Neutrophil (primary cell): ENCODE measurements at regions not wholly inside any gene's neighbourhood (a gene's known extent, or its start where the extent isn't known, plus 50 kb on each side); places are given as distances from the start of the nearest gene placed in this dataset.
A peak's percentile ranks its signal among the peaks of the same experiment; 100 is the strongest.

Source experiments
- H3K27ac ChIP-seq: fragments of 200-600 bp; sonication (generic); 2 replicates; pipeline ENCODE4 v1.5.1; 2016; ENCODE audit warnings: mild to moderate bottlenecking, moderate library complexity
- H3K27me3 ChIP-seq: fragments of 200-600 bp; sonication (generic); 2 replicates; pipeline ENCODE4 v1.6.0; 2016; ENCODE audit warnings: mild to moderate bottlenecking
- H3K36me3 ChIP-seq: fragments of 200-600 bp; sonication (generic); 2 replicates; pipeline ENCODE4 v1.5.1; 2017
- H3K4me1 ChIP-seq, 2 experiments: fragments of 200-600 bp in 1 of 2; sonication (generic) in 1 of 2; 1 replicate in 1 of 2; 2 replicates in 1 of 2; pipeline versions ENCODE4 v1.5.1 to v1.6.1; 2013 to 2016; ENCODE audit warnings: low read depth in 1 of 2, low read length in 1 of 2, mild to moderate bottlenecking in 1 of 2, moderate library complexity in 1 of 2; ENCODE audit not compliant: control insufficient read depth in 1 of 2, insufficient read depth in 1 of 2
- H3K4me3 ChIP-seq, 2 experiments: fragments of 200-600 bp in 1 of 2; sonication (generic) in 1 of 2; 1 replicate in 1 of 2; 2 replicates in 1 of 2; pipeline ENCODE4 v1.5.1; 2013 to 2016; ENCODE audit warnings: low read depth in 1 of 2, low read length in 1 of 2, mild to moderate bottlenecking in 1 of 2, moderate library complexity in 1 of 2
- H3K9me3 ChIP-seq: fragments of 200-600 bp; sonication (generic); 2 replicates; pipeline ENCODE4 v1.5.1; 2016
- TF ChIP-seq, protein P1 (sequence below): fragments of 200-600 bp; sonication (generic); IDR thresholded peaks from 2 replicates; pipeline ENCODE4 v1.5.1; 2016; ENCODE audit warnings: antibody characterized with exemption

DNA sequence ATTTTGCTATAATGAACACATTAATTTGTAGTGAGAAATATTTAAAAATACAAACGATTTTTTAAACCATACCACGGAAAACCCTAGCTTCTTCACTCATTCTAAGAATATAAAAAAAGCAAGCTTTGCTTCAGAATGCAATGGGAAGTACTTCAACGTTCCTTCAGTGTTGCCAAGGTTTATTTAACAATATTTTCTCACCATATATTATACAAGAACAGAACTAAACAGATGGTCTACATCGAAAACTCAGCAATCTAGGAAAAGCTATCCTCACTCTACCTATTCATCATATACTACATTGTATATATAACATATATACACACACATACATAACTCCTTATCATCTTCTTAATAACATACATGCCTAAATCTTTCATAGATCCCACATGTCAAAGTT is 1047.4 kb downstream of the IGSF11 start:
- TF ChIP-seq, protein P1, sequence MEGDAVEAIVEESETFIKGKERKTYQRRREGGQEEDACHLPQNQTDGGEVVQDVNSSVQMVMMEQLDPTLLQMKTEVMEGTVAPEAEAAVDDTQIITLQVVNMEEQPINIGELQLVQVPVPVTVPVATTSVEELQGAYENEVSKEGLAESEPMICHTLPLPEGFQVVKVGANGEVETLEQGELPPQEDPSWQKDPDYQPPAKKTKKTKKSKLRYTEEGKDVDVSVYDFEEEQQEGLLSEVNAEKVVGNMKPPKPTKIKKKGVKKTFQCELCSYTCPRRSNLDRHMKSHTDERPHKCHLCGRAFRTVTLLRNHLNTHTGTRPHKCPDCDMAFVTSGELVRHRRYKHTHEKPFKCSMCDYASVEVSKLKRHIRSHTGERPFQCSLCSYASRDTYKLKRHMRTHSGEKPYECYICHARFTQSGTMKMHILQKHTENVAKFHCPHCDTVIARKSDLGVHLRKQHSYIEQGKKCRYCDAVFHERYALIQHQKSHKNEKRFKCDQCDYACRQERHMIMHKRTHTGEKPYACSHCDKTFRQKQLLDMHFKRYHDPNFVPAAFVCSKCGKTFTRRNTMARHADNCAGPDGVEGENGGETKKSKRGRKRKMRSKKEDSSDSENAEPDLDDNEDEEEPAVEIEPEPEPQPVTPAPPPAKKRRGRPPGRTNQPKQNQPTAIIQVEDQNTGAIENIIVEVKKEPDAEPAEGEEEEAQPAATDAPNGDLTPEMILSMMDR: no peak
- H3K9me3 ChIP-seq: no peaks in the 10 kb centered on the region
- H3K27ac ChIP-seq: no peak overlapping the region
- H3K36me3 ChIP-seq: no peaks in the 10 kb centered on the region
- H3K4me1 ChIP-seq: peaks cover 0 to 4% of the 10 kb centered on the region in 2 experiments
- no peaks in the 10 kb centered on the region for H3K27me3 ChIP-seq
- H3K4me3 ChIP-seq: no peak overlapping the region

DNA sequence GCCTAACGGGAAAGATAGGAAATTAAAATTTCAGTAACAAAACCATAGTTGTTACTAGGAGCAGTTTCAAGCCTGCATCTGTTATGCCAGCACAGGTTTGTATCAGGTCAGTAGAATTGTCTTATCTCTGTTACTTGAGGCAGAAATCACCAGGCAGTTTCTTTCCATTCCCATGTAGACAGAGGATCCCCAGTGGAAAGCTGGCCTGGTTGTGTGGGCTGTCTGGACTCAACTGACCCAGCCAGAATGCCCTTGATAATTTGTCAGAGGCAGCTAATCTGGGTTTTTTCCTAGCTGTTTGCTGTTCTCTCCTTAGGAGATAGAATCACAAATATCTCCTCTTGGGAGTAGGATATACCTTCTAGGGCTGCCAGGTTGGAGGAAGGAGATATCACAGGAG is 1044.7 kb downstream of the IGSF11 start:
- H3K27me3 ChIP-seq: peaks cover 15% of the 10 kb centered on the region
- H3K36me3 ChIP-seq: no peaks in the 10 kb centered on the region
- TF ChIP-seq, protein P1: no peak

DNA sequence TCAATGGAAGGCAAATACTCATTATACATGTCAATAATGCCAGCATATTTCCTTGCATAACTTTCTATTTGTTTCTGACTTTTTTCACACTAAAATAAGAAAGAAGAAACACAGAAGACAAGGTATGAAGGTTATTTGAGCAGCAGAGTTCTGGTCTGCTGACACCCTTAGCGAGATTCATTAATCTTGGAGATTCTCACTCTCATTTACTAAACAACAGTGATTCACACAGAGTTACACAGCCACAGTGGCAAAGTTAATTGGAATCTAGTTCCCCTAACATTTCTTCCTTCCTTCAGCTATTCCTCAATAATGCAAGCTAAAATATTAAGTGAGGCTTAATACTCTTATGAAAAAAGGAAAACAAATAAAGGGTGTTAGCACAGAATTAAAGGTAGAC is 1044.0 kb downstream of the IGSF11 start:
- Histone ChIP-seq H3K27ac (no peak overlapping the region), H3K4me3 (no peak overlapping the region), H3K27me3 (peaks cover 21% of the 10 kb centered on the region), H3K4me1 (peaks cover 0 to 4% of the 10 kb centered on the region in 2 experiments), H3K9me3 (no peaks in the 10 kb centered on the region), H3K36me3 (no peaks in the 10 kb centered on the region)
- TF ChIP-seq, protein P1: no peak

More for the DNA sequence above, 1044.7 kb downstream of the IGSF11 start:
- no peak overlapping the region for H3K4me3 ChIP-seq
- peaks cover 0 to 4% of the 10 kb centered on the region in 2 experiments for H3K4me1 ChIP-seq
- H3K27ac ChIP-seq: no peak overlapping the region
- no peaks in the 10 kb centered on the region for H3K9me3 ChIP-seq

DNA sequence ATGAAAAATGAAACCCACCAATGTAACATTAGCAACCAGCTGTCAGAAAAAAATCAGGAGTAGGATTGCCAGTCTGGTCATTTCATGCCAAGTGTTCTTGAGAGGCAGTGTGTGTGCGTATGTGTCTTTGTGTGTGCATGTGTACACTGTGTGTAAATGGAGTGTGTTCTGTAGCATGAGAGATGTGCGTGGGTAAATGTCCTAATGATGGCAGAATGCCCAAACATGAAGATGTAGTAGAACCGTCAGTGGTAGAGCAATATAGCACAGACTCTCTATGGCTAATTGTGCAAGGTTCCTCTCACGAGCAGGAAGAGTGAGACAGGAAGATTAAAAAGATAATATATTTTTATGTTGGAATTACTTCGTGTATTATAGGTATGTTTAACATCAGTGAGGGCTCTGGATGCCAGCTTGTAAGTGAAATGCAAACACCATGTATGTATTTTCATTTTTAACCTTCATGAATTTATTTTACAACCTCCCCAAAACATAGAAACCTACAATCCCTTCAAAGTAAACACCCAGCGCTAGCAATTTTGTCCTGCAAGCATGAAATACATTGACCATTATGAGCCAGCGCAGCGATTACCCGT is 1038.7 kb downstream of the IGSF11 start:
- no peak overlapping the region for H3K27ac ChIP-seq
- peaks cover 53% of the 10 kb centered on the region for H3K27me3 ChIP-seq
- TF ChIP-seq, protein P1: no peak
- H3K9me3 ChIP-seq: no peaks in the 10 kb centered on the region
- no peak overlapping the region for H3K4me3 ChIP-seq
- peaks cover 0 to 8% of the 10 kb centered on the region in 2 experiments for H3K4me1 ChIP-seq
- H3K36me3 ChIP-seq: no peaks in the 10 kb centered on the region

DNA sequence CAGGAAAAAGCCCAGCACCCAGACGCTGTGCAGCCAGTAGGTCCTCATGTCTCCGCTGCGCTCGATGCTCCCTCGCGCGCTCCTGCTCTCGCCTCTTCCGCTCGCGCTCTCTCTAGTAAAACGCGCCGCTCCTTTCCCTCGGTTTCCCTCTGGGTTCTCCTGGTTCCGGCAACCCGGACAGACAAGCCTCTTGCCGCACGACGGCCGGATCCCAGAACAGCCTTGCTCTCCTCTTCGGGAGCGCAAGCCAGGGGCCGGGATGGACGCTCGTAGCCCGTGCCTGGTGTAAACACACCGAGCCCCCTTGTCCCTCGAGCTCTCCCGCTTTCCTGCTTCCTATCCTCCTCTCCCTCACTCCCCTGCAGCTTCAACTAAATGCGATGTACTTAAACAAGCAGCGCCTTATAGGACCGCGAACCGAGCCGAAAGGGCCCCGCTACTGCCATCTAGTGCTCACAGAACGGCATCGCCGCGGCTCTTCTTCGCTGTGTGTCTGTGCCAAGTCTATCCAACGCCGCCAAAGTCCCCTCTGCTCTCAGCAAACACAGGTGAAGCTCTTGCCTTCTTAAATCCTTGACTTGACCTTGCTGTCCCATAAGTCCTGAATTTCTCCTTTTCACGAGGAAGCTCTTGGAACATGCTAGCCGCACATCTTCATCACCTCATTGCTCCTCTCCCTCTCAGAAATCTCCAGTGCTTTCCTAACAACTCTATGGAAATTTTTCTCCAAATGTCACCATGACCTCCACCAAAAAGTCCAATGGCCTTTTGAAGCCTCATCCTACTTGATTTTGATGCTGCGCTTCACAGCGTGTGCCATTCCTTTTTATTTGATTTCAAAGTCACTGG is 1037.2 kb downstream of the IGSF11 start:
- no peaks in the 10 kb centered on the region for H3K9me3 ChIP-seq
- no peaks in the 10 kb centered on the region for H3K36me3 ChIP-seq
- peak overlapping the region in 1 of 2 experiments; percentile 20 for H3K4me3 ChIP-seq
- peaks cover 53% of the 10 kb centered on the region for H3K27me3 ChIP-seq
- peaks cover 0 to 8% of the 10 kb centered on the region in 2 experiments for H3K4me1 ChIP-seq
- TF ChIP-seq, protein P1: no peak
- no peak overlapping the region for H3K27ac ChIP-seq
